ENCODE measurements at regions not wholly inside any gene's neighbourhood (a gene's known extent, or its start where the extent isn't known, plus 50 kb on each side); places are given as distances from the start of the nearest gene placed in this dataset.
A peak's percentile ranks its signal among the peaks of the same experiment; 100 is the strongest.

GRCh38 chrX:10903523-10903922 is 207.6 kb upstream of the HCCS start:
- TF ChIP-seq, protein P1, sequence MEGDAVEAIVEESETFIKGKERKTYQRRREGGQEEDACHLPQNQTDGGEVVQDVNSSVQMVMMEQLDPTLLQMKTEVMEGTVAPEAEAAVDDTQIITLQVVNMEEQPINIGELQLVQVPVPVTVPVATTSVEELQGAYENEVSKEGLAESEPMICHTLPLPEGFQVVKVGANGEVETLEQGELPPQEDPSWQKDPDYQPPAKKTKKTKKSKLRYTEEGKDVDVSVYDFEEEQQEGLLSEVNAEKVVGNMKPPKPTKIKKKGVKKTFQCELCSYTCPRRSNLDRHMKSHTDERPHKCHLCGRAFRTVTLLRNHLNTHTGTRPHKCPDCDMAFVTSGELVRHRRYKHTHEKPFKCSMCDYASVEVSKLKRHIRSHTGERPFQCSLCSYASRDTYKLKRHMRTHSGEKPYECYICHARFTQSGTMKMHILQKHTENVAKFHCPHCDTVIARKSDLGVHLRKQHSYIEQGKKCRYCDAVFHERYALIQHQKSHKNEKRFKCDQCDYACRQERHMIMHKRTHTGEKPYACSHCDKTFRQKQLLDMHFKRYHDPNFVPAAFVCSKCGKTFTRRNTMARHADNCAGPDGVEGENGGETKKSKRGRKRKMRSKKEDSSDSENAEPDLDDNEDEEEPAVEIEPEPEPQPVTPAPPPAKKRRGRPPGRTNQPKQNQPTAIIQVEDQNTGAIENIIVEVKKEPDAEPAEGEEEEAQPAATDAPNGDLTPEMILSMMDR (conservative IDR thresholded peaks at IDR 0.05; ENCODE audit: low read length): no peak

GRCh38 chrX:10904220-10904619 is 206.9 kb upstream of the HCCS start:
- H3K4me3 ChIP-seq (ENCODE audit: low read length): no peak overlapping the region
- DNase-seq (ENCODE audit: low read depth): peak; percentile 69
- TF ChIP-seq, protein P1 (conservative IDR thresholded peaks at IDR 0.05; ENCODE audit: low read length): no peak

More at GRCh38 chrX:10903523-10903922, 207.6 kb upstream of the HCCS start:
- no peak overlapping the region for H3K4me3 ChIP-seq (ENCODE audit: low read length)
- DNase-seq (ENCODE audit: low read depth): no peak

DNA sequence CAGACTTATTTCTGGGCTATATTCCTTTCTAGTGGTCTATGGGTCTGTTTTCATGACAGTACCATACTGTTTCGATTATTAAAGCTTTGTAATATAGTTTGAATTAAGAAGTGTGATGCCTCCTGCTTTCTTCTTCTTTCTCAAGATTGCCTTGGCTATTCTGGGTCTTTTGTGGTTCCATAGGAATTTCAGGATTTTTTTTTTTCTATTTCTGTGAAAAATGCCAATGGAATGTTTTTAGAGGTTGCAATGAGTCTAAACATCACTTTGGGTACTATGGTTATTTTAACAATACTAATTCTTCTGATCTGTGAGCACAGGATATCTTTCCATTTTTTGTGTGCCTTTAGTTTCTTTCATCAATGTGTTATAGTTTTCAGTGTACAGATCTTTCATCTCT is 204.3 kb upstream of the HCCS start:
- no peak overlapping the region for H3K4me3 ChIP-seq (ENCODE audit: low read length)
- TF ChIP-seq, protein P1 (conservative IDR thresholded peaks at IDR 0.05; ENCODE audit: low read length): no peak
- DNase-seq (ENCODE audit: low read depth): peak; percentile 32

GRCh38 chrX:10922159-10922558 is 189.0 kb upstream of the HCCS start:
- TF ChIP-seq, protein P1 (conservative IDR thresholded peaks at IDR 0.05; ENCODE audit: low read length): no peak
- peak; percentile 90 for DNase-seq (ENCODE audit: low read depth)
- H3K4me3 ChIP-seq (ENCODE audit: low read length): no peak overlapping the region

GRCh38 chrX:10922835-10923234 is 188.3 kb upstream of the HCCS start:
- no peak for DNase-seq (ENCODE audit: low read depth)
- TF ChIP-seq, protein P1 (conservative IDR thresholded peaks at IDR 0.05; ENCODE audit: low read length): no peak
- H3K4me3 ChIP-seq (ENCODE audit: low read length): no peak overlapping the region

DNA sequence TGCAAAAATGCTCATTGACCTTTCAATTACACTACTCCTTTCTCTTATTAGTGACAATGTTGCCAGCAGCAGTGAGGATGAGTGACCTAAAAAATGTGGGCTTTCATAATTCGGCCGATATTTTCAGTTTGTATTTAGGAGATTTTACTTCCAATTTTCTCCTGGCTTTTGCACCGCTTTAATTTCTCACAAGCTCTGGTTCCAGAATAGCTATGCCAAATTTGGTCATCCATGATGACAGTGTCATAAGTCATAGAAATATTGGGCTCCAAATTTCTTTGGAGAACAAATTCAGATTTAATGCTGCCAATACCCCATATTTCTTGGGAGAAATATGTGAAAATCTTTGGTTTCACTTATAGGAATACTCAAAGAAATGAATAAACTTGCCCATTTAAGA is 187.7 kb upstream of the HCCS start:
- no peak for DNase-seq (ENCODE audit: low read depth)
- H3K4me3 ChIP-seq (ENCODE audit: low read length): no peak overlapping the region
- TF ChIP-seq, protein P1 (conservative IDR thresholded peaks at IDR 0.05; ENCODE audit: low read length): no peak

DNA sequence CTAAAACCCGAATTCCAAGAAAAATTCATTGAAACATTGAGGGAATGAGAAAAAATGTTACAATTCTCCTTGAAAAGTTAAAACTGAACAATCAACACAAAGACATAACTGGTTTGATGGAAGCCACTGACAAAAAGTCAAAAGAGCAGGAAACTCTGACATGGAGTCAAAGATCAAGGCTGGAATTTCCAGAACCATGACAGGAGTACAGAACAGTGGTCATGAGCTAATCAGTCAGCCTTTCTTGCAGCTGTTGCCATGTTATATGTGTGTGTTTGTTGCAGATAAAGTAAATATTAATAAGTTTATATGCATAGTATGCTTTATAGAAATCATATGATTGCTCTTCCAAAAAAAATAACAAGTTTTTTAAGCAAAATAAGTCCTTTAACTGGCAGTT is 184.7 kb upstream of the HCCS start:
- DNase-seq (ENCODE audit: low read depth): no peak
- no peak overlapping the region for H3K4me3 ChIP-seq (ENCODE audit: low read length)
- TF ChIP-seq, protein P1 (conservative IDR thresholded peaks at IDR 0.05; ENCODE audit: low read length): no peak

Measured in AG10803 (cell line).